Keratinocyte (primary cell): ENCODE measurements at regions not wholly inside any gene's neighbourhood (a gene's known extent, or its start where the extent isn't known, plus 50 kb on each side); places are given as distances from the start of the nearest gene placed in this dataset.

Source experiments
- DNase-seq: peaks from one replicate; pipeline ENCODE4 v3.0.0-alpha.2; 2011; ENCODE audit warnings: low read depth, missing footprints, low spot score
- FAIRE-seq: peaks from 2 replicates; lab custom pipeline; 2011; peaks lifted over from hg19 to GRCh38; lab: Jason Lieb, UNC
- H2AFZ ChIP-seq: 2 replicates; pipeline ENCODE4 v1.6.0; 2012; ENCODE audit warnings: low read length, control low read depth, inconsistent platforms; ENCODE audit not compliant: control insufficient read depth
- H3K27ac ChIP-seq: 2 replicates; pipeline ENCODE4 v1.5.1; 2011; ENCODE audit warnings: low read length; ENCODE audit not compliant: control insufficient read depth, insufficient read depth
- H3K27me3 ChIP-seq: 3 replicates; pipeline ENCODE4 v1.6.0; 2011; ENCODE audit warnings: low read length; ENCODE audit not compliant: control insufficient read depth, insufficient read depth; ENCODE audit errors: extremely low read depth
- H3K36me3 ChIP-seq, 2 experiments: 2 replicates in 1 of 2; 3 replicates in 1 of 2; pipeline ENCODE4 v1.5.1; 2011; ENCODE audit warnings: low read length in 2 of 2, mild to moderate bottlenecking in 1 of 2; ENCODE audit not compliant: control insufficient read depth in 2 of 2, insufficient read depth in 2 of 2; ENCODE audit errors: extremely low read depth in 1 of 2
- H3K4me1 ChIP-seq: 3 replicates; pipeline ENCODE4 v1.5.1; 2011; ENCODE audit warnings: low read length; ENCODE audit not compliant: control insufficient read depth, insufficient read depth; ENCODE audit errors: extremely low read depth
- H3K4me2 ChIP-seq: 3 replicates; pipeline ENCODE4 v1.6.0; 2011; ENCODE audit warnings: low read depth, low read length; ENCODE audit not compliant: control insufficient read depth, insufficient read depth; ENCODE audit errors: extremely low read depth
- H3K4me3 ChIP-seq, 3 experiments: fragments of 200-600 bp in 1 of 3; sonication (generic) in 1 of 3; 2 replicates in 2 of 3; 3 replicates in 1 of 3; pipeline ENCODE4 v1.5.1; 2011 to 2016; ENCODE audit warnings: low read length in 3 of 3, mild to moderate bottlenecking in 3 of 3, control low read depth in 2 of 3, inconsistent platforms in 1 of 3, low read depth in 1 of 3, mixed read lengths in 1 of 3, mixed run types in 1 of 3, moderate library complexity in 1 of 3; ENCODE audit not compliant: control insufficient read depth in 2 of 3, insufficient read depth in 2 of 3; ENCODE audit errors: extremely low read depth in 1 of 3
- H3K79me2 ChIP-seq: 2 replicates; pipeline ENCODE4 v1.6.0; 2012; ENCODE audit warnings: low read length; ENCODE audit not compliant: control insufficient read depth, insufficient read depth
- H3K9ac ChIP-seq: 3 replicates; pipeline ENCODE4 v1.6.0; 2011; ENCODE audit warnings: low read length; ENCODE audit not compliant: control insufficient read depth, insufficient read depth; ENCODE audit errors: extremely low read depth
- H3K9me1 ChIP-seq: 3 replicates; pipeline ENCODE4 v1.6.0; 2011; ENCODE audit warnings: low read length; ENCODE audit not compliant: control insufficient read depth, insufficient read depth; ENCODE audit errors: extremely low read depth
- H3K9me3 ChIP-seq: 2 replicates; pipeline ENCODE4 v1.5.1; 2012; ENCODE audit warnings: low read depth, low read length; ENCODE audit not compliant: control insufficient read depth
- H4K20me1 ChIP-seq: 3 replicates; pipeline ENCODE4 v1.6.0; 2011; ENCODE audit warnings: low read length; ENCODE audit not compliant: control insufficient read depth, insufficient read depth; ENCODE audit errors: extremely low read depth
- CTCF ChIP-seq, 3 experiments: IDR thresholded peaks in 1 of 3; conservative IDR thresholded peaks in 1 of 3; optimal IDR thresholded peaks in 1 of 3; 2 replicates in 2 of 3; 3 replicates in 1 of 3; pipeline versions ENCODE3 to v1.5.1; 2011; ENCODE audit warnings: low read length in 3 of 3, mild to moderate bottlenecking in 3 of 3, moderate library complexity in 2 of 3, control low read depth in 1 of 3, inconsistent platforms in 1 of 3; ENCODE audit not compliant: insufficient read depth in 2 of 3; ENCODE audit errors: extremely low read depth in 1 of 3
- EZH2 ChIP-seq: IDR thresholded peaks from one replicate; pipeline ENCODE4 v1.6.1; 2012; ENCODE audit warnings: inconsistent platforms, mild to moderate bottlenecking, low read length, moderate library complexity
- dilution Hi-C: fragments of 300-500 bp; cut with MboI; formaldehyde crosslinking; loops from one replicate; pipeline ENCODE4 v1.7.0; 2020; ENCODE audit warnings: low sequenced_read_pairs; ENCODE audit not compliant: extremely low pct_ligation_motif_present

GRCh38 chr11:70489276-70489675, 90.9 kb downstream of the CTTN start:
- Histone ChIP-seq H3K27ac (no peak overlapping the region), H2AFZ (no peak overlapping the region), H3K9ac (no peak overlapping the region), H3K4me3 (no peak overlapping the region), H3K4me2 (no peak overlapping the region), H3K79me2 (no peaks in the 10 kb centered on the region), H3K4me1 (no peaks in the 10 kb centered on the region), H3K9me1 (no peaks in the 10 kb centered on the region), H3K36me3 (no peaks in the 10 kb centered on the region), H3K9me3 (peaks cover 14% of the 10 kb centered on the region), H4K20me1 (no peaks in the 10 kb centered on the region), H3K27me3 (no peaks in the 10 kb centered on the region)
- TF ChIP-seq CTCF (optimal IDR thresholded peaks at IDR 0.05 in 1 of 3, IDR thresholded peaks at IDR 0.05 in 1 of 3, conservative IDR thresholded peaks at IDR 0.05 in 1 of 3; ENCODE audit: extremely low read depth in 1 of 3, insufficient read depth in 2 of 3, low read length in 3 of 3) (no peak), EZH2 (no peak)
- DNase-seq (no peak), FAIRE-seq (no peak)
- dilution Hi-C loops, result no loop called here

- H3K4me2 ChIP-seq, result no peak overlapping the region
- DNase-seq (no peak), FAIRE-seq (no peak)
- no peaks in the 10 kb centered on the region for H3K9me1 ChIP-seq
- TF ChIP-seq CTCF (optimal IDR thresholded peaks at IDR 0.05 in 1 of 3, IDR thresholded peaks at IDR 0.05 in 1 of 3, conservative IDR thresholded peaks at IDR 0.05 in 1 of 3; ENCODE audit: extremely low read depth in 1 of 3, insufficient read depth in 2 of 3, low read length in 3 of 3), result no peak
- no peak for TF ChIP-seq EZH2
- H2AFZ ChIP-seq, result no peak overlapping the region
- no peak overlapping the region for H3K27ac ChIP-seq
- dilution Hi-C loops, result no loop called here
- H4K20me1 ChIP-seq, result no peaks in the 10 kb centered on the region
- no peaks in the 10 kb centered on the region for H3K27me3 ChIP-seq
- no peak overlapping the region for H3K4me3 ChIP-seq
- no peaks in the 10 kb centered on the region for H3K4me1 ChIP-seq
- no peaks in the 10 kb centered on the region for H3K36me3 ChIP-seq
- H3K9ac ChIP-seq, result no peak overlapping the region
- H3K9me3 ChIP-seq, result peaks cover 14% of the 10 kb centered on the region
- H3K79me2 ChIP-seq, result no peaks in the 10 kb centered on the region
Measured at GRCh38 chr11:70490208-70490607, 91.9 kb downstream of the CTTN start.
